ENCODE measurements at regions not wholly inside any gene's neighbourhood (a gene's known extent, or its start where the extent isn't known, plus 50 kb on each side); places are given as distances from the start of the nearest gene placed in this dataset.
"Not testable (repeated sequence)": the region's sequence is repeated elsewhere in the genome, so short reads cannot be mapped to it uniquely, and the experiment has no call there.

DNA sequence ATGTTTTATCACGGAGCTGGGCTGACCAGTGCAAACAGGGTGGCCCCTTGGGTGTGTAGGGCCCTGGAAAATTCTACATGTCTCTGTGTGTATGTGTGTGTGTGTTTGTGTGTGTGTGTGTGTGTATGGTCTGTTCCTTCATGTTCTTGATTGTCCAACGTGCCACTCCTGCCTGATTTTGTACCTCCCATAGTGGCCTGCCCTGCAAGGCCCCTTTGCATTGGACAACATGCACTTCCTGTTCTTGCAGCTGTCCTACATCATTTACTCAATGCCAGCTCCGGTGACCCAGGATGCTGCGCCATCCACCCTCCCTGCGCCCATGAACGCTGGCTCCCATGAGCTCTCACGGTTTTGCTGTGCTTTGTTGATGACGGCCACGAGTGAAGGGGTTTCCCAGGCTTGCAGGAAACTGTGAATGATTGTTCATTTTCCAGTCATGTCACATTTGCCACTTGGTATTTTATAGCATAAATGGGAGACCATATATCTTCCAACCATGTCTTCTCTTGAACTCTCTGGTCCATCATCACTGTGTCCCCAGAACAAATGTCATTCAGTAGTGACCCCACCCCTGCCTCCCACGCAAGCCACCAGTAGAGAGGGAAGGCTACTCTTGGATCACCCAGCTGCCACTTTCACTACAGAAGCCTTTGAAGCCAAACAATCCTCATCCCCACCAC, 69.7 kb upstream of the NCK2 start:
- Histone ChIP-seq H3K9me3 (ENCODE audit: low read length) (no peaks in the 10 kb centered on the region), H3K27ac (ENCODE audit: low read depth, low read length) (no peak overlapping the region)

DNA sequence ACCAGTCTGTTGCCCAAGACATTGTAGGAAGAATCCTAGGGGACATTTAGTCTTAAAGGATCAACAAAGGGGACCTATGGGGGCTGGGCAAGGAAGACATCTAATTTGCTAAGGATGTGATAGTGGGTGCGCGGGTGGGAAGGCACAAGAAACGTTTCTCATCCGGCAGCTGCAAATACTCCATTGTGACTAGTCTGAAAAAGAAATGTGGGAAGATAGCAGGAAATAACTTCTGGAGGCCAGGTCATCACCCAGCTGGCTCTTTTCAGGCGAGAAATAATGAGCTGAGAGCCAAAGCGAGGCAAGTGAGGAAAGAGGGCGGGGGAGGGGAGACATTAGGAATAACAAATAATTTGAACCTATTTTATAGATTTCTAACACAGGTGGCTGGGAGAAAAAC, 70.3 kb upstream of the NCK2 start:
- Histone ChIP-seq H3K4me1 (ENCODE audit: insufficient read depth, low read length) (peaks cover 7% of the 10 kb centered on the region), H3K36me3 (ENCODE audit: insufficient read depth, low read length) (no peaks in the 10 kb centered on the region), H3K4me3 (ENCODE audit: low read depth in 1 of 2, low read length in 2 of 2) (no peak overlapping the region), H3K9ac (ENCODE audit: low read length) (no peak overlapping the region), H3K27ac (ENCODE audit: low read depth, low read length) (no peak overlapping the region), H3K27me3 (ENCODE audit: control insufficient read depth in 1 of 2, insufficient read depth in 2 of 2, low read length in 2 of 2) (no peaks in the 10 kb centered on the region), H3K9me3 (ENCODE audit: low read length) (no peaks in the 10 kb centered on the region)

More for the DNA sequence above, 69.7 kb upstream of the NCK2 start:
- Histone ChIP-seq H3K27me3 (ENCODE audit: control insufficient read depth in 1 of 2, insufficient read depth in 2 of 2, low read length in 2 of 2) (no peaks in the 10 kb centered on the region), H3K36me3 (ENCODE audit: insufficient read depth, low read length) (no peaks in the 10 kb centered on the region), H3K4me3 (ENCODE audit: low read depth in 1 of 2, low read length in 2 of 2) (no peak overlapping the region), H3K9ac (ENCODE audit: low read length) (no peak overlapping the region), H3K4me1 (ENCODE audit: insufficient read depth, low read length) (peaks cover 7% of the 10 kb centered on the region)

DNA sequence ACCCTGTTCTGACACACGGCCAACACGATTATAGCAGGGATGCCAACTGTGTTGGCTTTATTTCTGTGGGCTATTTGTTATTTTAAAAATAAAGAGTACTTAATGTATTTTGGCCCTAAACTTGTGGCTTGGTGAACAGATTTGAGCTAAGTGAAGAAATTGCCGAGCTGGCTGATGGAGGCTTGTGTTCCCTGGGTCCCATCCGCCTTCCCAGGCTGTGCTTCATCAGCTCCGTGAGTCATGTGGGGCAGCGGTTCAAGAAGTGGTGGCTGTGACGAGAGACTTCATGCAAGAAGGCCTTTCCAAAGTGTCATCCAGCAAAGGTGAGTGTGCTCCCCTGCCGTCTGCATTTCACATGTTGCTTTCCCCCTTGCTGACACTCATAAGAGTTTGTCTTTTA, 73.6 kb upstream of the NCK2 start:
- Histone ChIP-seq H3K9me3 (ENCODE audit: low read length) (no peaks in the 10 kb centered on the region), H3K36me3 (ENCODE audit: insufficient read depth, low read length) (no peaks in the 10 kb centered on the region), H3K4me3 (ENCODE audit: low read depth in 1 of 2, low read length in 2 of 2) (no peak overlapping the region), H3K27me3 (ENCODE audit: control insufficient read depth in 1 of 2, insufficient read depth in 2 of 2, low read length in 2 of 2) (no peaks in the 10 kb centered on the region), H3K4me1 (ENCODE audit: insufficient read depth, low read length) (peaks cover 7% of the 10 kb centered on the region), H3K27ac (ENCODE audit: low read depth, low read length) (no peak overlapping the region), H3K9ac (ENCODE audit: low read length) (no peak overlapping the region)

DNA sequence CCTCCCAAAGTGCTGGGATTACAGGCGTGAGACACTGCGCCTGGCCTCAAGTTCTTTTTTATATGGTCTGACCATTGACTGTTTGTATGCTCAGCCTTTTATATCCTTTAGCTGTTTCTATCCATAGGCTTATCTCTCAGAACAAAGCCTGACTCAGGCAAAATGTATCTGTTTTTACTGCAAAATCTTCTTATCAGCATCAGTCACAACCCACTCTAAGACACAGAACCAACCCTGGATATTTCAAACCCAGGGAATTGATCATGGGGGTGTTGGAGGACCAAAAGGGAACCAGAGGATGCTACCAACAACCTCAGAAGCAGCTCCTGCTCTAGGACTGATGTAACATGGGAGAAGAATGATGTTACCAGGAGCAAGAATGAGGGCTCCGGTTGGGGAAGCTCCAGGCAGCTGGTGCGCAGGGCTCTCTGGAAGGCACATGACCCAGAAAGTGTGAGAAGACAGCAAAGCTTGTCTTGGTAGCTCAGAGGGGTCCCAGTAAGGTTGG, 75.3 kb upstream of the NCK2 start:
- no peaks in the 10 kb centered on the region for H3K36me3 ChIP-seq (ENCODE audit: insufficient read depth, low read length)
- H3K27me3 ChIP-seq (ENCODE audit: control insufficient read depth in 1 of 2, insufficient read depth in 2 of 2, low read length in 2 of 2): no peaks in the 10 kb centered on the region
- H3K4me3 ChIP-seq (ENCODE audit: low read depth in 1 of 2, low read length in 2 of 2): no peak overlapping the region
- H3K4me1 ChIP-seq (ENCODE audit: insufficient read depth, low read length): no peaks in the 10 kb centered on the region
- no peaks in the 10 kb centered on the region for H3K9me3 ChIP-seq (ENCODE audit: low read length)
- no peak overlapping the region for H3K27ac ChIP-seq (ENCODE audit: low read depth, low read length)
- no peak overlapping the region for H3K9ac ChIP-seq (ENCODE audit: low read length)

DNA sequence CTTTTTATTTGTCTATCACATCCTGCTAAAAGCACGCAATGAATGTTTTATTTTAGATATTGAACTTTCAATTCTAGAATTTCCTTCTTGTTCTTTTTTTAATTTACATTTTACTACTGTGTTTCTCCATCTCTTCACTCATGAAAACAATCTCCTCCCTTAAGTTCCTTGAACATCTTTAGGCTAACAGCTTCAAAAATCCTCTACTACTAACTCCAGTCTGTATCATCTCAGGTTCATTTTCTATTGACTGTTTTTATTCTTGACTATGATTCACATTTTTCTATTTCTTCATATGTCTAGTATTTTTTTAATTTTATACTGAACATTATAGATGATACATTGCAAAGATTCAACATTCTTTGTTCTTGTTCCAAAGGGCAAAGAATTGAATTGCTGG, 79.2 kb upstream of the NCK2 start:
- Histone ChIP-seq H3K4me3 (ENCODE audit: low read depth in 1 of 2, low read length in 2 of 2) (no peak overlapping the region), H3K27ac (ENCODE audit: low read depth, low read length) (no peak overlapping the region), H3K36me3 (ENCODE audit: insufficient read depth, low read length) (no peaks in the 10 kb centered on the region), H3K4me1 (ENCODE audit: insufficient read depth, low read length) (no peaks in the 10 kb centered on the region), H3K9me3 (ENCODE audit: low read length) (no peaks in the 10 kb centered on the region), H3K9ac (ENCODE audit: low read length) (no peak overlapping the region), H3K27me3 (ENCODE audit: control insufficient read depth in 1 of 2, insufficient read depth in 2 of 2, low read length in 2 of 2) (no peaks in the 10 kb centered on the region)

DNA sequence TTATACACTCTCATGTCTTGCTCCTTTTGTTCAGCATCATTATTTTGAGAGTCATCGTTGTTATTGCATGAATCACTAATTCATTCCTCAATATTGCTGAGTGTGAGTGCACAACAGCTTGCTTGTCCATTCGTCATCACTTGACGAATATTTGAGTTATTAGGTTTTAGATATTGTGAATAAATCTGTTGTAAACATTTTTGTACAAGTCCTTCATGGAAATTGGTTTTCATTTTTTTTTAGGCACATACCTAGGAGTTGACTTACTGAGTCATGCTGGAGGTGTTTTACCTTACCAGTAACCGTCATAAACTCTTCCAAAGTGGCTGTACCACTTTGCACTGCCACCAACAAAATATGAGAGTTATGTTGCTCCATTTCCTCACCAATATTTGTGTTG, 84.2 kb upstream of the NCK2 start:
- Histone ChIP-seq H3K27me3 (ENCODE audit: control insufficient read depth in 1 of 2, insufficient read depth in 2 of 2, low read length in 2 of 2) (no peaks in the 10 kb centered on the region), H3K4me1 (ENCODE audit: insufficient read depth, low read length) (no peaks in the 10 kb centered on the region), H3K4me3 (ENCODE audit: low read depth in 1 of 2, low read length in 2 of 2) (no peak overlapping the region), H3K36me3 (ENCODE audit: insufficient read depth, low read length) (no peaks in the 10 kb centered on the region), H3K27ac (ENCODE audit: low read depth, low read length) (no peak overlapping the region), H3K9ac (ENCODE audit: low read length) (no peak overlapping the region), H3K9me3 (ENCODE audit: low read length) (no peaks in the 10 kb centered on the region)

DNA sequence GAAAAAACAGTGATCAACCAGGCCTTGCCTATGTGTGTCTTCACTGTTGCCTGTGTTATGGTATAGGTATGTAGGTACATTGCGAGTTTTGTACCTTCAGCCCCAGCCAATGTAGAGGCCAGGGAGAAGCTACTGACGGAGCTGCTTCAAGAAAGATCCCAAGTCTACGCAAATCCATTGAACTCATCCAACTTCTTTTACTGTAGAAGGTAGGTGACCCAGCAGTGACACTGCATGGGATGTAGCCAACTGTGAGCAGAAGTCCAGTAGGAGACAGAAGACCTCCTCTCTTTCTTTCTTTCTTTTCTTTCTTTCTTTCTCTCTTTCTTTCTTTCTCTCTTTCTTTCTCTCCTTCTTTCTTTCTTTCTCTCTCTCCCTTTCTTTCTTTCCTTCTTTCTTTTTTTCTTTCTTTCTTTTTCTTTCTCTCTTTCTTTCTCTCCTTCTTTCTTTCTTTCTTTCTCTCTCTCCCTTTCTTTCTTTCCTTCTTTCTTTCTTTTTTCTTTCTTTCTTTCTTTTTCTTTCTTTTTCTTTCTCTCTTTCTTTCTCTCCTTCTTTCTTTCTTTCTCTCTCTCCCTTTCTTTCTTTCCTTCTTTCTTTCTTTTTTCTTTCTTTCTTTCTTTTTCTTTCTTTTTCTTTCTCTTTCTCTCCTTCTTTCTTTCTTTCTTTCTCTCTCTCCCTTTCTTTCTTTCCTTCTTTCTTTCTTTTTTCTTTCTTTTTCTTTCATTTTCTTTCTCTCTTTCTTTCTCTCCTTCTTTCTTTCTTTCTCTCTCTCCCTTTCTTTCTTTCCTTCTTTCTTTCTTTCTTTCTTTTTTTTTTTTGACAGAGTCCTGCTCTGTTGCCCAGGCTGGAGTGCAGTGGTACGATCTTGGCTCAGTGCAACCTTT, 88.7 kb upstream of the NCK2 start:
- not testable (repeated sequence) for H3K36me3 ChIP-seq (ENCODE audit: insufficient read depth, low read length); H3K4me1 ChIP-seq (ENCODE audit: insufficient read depth, low read length); H3K4me3 ChIP-seq (ENCODE audit: low read depth in 1 of 2, low read length in 2 of 2); H3K9ac ChIP-seq (ENCODE audit: low read length); H3K9me3 ChIP-seq (ENCODE audit: low read length); H3K27ac ChIP-seq (ENCODE audit: low read depth, low read length); H3K27me3 ChIP-seq (ENCODE audit: control insufficient read depth in 1 of 2, insufficient read depth in 2 of 2, low read length in 2 of 2)

DNA sequence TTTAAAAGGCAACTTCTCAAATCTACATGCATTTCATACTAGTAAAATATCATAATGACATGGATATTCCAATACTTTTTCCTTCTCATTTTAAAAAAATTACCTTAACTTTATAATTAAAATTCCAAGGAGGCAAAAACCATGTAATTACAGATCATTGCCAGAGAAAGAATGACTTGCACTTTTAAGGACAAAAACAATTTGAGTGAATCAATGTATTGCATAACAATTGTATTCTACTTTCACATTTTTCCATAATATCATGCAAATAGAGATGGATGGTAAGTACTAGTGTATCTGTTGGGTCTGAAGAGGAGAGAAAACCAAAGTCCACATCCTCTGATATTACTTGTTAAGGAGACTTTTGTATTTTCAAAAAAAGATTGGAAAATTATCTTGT, 89.5 kb upstream of the NCK2 start:
- Histone ChIP-seq H3K36me3 (ENCODE audit: insufficient read depth, low read length) (no peaks in the 10 kb centered on the region), H3K9ac (ENCODE audit: low read length) (no peak overlapping the region), H3K4me3 (ENCODE audit: low read depth in 1 of 2, low read length in 2 of 2) (no peak overlapping the region), H3K27ac (ENCODE audit: low read depth, low read length) (no peak overlapping the region), H3K9me3 (ENCODE audit: low read length) (no peaks in the 10 kb centered on the region), H3K4me1 (ENCODE audit: insufficient read depth, low read length) (no peaks in the 10 kb centered on the region), H3K27me3 (ENCODE audit: control insufficient read depth in 1 of 2, insufficient read depth in 2 of 2, low read length in 2 of 2) (no peaks in the 10 kb centered on the region)

DNA sequence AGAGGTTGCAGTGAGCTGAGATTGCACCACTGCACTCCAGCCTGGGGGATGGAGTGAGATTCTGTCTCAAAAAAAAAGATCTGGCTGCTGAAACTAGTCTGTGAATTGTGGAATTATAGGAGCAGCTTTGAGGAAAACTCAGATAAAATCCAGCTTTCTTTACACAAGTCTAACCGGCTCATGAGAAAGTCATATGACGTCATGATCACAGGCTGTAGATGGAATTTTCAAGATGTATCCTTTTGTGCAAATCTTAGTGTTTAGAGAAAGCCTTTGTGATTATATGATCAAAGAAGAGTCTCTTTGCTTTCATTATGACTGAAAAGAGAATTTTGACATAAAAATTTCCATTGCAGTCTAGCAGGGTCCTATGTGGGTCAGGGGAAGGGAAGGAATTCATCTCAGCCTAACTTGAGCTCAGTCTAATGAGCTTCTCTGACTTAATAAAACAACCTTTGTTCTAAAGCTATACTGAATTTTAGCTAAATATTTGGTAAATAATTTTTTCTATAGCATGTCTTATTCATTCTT, 90.2 kb upstream of the NCK2 start:
- no peak overlapping the region for H3K27ac ChIP-seq (ENCODE audit: low read depth, low read length)
- no peak overlapping the region for H3K4me3 ChIP-seq (ENCODE audit: low read depth in 1 of 2, low read length in 2 of 2)
- H3K9ac ChIP-seq (ENCODE audit: low read length): no peak overlapping the region
- H3K9me3 ChIP-seq (ENCODE audit: low read length): no peaks in the 10 kb centered on the region
- H3K27me3 ChIP-seq (ENCODE audit: control insufficient read depth in 1 of 2, insufficient read depth in 2 of 2, low read length in 2 of 2): no peaks in the 10 kb centered on the region
- no peaks in the 10 kb centered on the region for H3K36me3 ChIP-seq (ENCODE audit: insufficient read depth, low read length)
- no peaks in the 10 kb centered on the region for H3K4me1 ChIP-seq (ENCODE audit: insufficient read depth, low read length)

DNA sequence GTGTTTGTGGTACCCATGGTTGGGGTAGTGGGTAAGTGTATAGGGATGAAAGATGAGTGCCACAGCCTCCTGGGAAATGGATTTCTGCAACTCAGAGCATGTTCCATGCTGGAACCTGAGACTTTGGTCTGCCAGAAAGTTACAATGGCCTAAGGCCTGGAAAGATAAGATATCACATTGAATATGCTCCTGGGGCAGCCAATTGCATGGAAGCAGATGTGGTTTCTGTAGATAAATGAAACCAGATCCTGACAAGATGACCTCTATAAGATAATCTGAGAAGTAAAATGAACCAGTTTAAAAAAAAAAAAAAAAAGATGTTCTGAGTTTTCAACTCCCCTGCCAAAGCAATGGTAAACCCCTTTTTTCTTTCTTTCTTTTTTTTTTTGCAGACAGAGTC, 91.4 kb upstream of the NCK2 start:
- Histone ChIP-seq H3K4me3 (ENCODE audit: low read depth in 1 of 2, low read length in 2 of 2) (no peak overlapping the region), H3K27me3 (ENCODE audit: control insufficient read depth in 1 of 2, insufficient read depth in 2 of 2, low read length in 2 of 2) (no peaks in the 10 kb centered on the region), H3K9ac (ENCODE audit: low read length) (no peak overlapping the region), H3K27ac (ENCODE audit: low read depth, low read length) (no peak overlapping the region), H3K9me3 (ENCODE audit: low read length) (no peaks in the 10 kb centered on the region), H3K36me3 (ENCODE audit: insufficient read depth, low read length) (no peaks in the 10 kb centered on the region), H3K4me1 (ENCODE audit: insufficient read depth, low read length) (no peaks in the 10 kb centered on the region)

DNA sequence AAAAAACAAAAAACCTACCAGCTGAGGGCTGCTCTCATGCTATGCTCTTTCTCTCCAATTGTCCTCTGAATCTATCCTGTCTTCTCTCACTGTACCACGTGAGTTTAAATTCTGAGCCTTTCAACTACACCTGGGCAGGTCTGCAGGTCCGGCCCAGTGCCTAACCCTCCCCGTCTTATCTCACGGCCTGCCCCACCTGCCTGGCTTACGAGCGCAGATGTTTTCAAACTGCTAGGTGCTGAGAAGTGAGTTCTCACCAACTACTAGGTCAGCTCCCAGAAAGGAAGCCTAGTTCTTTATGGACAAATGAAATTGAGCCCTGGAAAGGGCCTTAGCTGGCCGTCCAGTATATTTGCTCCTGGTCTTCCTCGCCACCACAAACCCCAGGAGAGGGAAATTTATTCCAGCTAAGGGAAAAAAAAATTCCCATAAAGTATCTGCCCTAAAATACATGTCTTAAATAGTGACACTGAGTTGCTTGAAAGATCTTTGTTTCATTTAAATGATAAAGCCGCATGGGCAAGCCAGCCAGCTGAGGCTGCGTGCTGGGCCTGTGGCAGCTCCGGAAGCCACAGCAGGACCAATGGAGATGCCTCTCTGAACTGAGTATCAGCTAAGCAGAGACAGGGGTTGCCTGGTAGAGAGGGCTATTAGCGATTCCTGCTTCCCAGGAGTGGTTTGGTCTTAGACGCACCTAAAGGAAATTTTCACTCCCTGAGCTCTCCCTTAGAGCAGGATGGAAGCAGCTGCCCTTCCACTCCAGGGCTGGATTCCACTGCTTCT, 92.5 kb upstream of the NCK2 start:
- Histone ChIP-seq H3K9me3 (ENCODE audit: low read length) (no peaks in the 10 kb centered on the region), H3K4me1 (ENCODE audit: insufficient read depth, low read length) (no peaks in the 10 kb centered on the region), H3K9ac (ENCODE audit: low read length) (no peak overlapping the region), H3K27ac (ENCODE audit: low read depth, low read length) (no peak overlapping the region), H3K27me3 (ENCODE audit: control insufficient read depth in 1 of 2, insufficient read depth in 2 of 2, low read length in 2 of 2) (no peaks in the 10 kb centered on the region), H3K4me3 (ENCODE audit: low read depth in 1 of 2, low read length in 2 of 2) (no peak overlapping the region), H3K36me3 (ENCODE audit: insufficient read depth, low read length) (no peaks in the 10 kb centered on the region)

All from muscle layer of colon (tissue), 2 donors.